ENCODE measurements at regions not wholly inside any gene's neighbourhood (a gene's known extent, or its start where the extent isn't known, plus 50 kb on each side); places are given as distances from the start of the nearest gene placed in this dataset.

- TF ChIP-seq CTCF (conservative IDR thresholded peaks at IDR 0.05 in 1 of 2, IDR thresholded peaks at IDR 0.05 in 1 of 2; ENCODE audit: low read depth in 1 of 2, low read length in 2 of 2) = no peak
- TF ChIP-seq EZH2 (IDR thresholded peaks at IDR 0.05; ENCODE audit: low read length, missing control alignments) = no peak
Observed at GRCh38 chr4:71255976-71256375, 82.8 kb upstream of the SLC4A4 start.
